ENCODE measurements at regions not wholly inside any gene's neighbourhood (a gene's known extent, or its start where the extent isn't known, plus 50 kb on each side); places are given as distances from the start of the nearest gene placed in this dataset.
"Not testable (repeated sequence)": the region's sequence is repeated elsewhere in the genome, so short reads cannot be mapped to it uniquely, and the experiment has no call there.

DNA sequence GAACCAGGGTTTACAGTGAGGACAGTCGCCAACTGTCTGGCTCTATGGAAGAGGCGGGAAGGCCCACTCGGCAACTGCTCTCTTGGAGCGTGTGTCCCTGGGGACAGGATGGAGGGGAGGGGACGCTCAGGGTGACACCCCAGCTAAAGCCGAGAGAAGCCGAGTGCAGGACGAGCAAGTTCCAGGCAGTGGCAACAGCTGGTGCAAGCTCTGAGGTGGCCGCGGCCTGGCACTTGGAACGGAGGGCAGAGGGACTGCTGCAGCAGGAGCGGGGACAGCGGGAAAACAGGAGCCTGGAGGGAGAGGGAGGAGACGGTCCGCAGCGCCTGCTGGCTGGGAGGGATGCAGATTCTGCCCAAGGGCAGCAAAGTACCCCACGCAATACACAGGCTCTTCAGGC, 113.8 kb upstream of the CCZ1B start:
- not testable (repeated sequence) for DNase-seq

DNA sequence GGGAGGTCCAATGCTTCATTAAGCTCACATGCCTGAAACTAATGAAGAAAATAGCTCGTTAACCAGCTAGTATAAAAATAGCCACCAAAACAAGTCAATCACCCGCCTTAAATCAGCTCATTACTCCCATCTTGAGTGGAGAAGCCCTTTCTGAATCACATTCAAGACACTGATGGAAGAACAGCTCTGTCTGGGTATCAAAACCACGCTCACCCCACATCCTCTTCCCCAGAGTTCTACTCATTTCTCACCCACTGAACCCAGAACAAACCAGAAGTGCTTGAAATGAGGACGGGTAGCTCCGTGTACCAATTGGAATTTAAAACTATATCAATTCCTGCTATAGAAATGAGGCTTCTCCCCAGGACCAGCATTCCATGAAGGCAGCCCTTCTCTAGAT, 120.8 kb upstream of the CCZ1B start:
- DNase-seq: not testable (repeated sequence)

DNA sequence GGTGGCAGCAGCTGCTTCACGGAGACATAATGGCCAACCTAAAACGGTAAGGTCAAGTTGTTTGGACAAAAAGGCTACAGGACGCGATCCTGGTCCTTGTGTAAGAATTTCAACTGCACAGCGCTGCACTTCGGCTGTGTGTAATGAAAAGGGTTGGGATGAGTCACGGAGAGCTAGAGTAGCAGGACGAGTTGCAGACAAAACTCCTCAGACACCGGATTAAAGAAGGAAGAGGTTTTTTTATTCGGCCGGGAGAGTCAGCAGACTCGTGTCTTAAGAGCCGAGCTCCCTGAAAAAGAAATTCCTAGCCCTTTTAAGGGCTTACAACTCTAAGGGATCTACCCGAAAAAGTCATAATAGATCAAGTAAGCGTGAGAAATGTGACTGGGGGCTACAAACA, 124.2 kb upstream of the CCZ1B start:
- DNase-seq: not testable (repeated sequence)

DNA sequence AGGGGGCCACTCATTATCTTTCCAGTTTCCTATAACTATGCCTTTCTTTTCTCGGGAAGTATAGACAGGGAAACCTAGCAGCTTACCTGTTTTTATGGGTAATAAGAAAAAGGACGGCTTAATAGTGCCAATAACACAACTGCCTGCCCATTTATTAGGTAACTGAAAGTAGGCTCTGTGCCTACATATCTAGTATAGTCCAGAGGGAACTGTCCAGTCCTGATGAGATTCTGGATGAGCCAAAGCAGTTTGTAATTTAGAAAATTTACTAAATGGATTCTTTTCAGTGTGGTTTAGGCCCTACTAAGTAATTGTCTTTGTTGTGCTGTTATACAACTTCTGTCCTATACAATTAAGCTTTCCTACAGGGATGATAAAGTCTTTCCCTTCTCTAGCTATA, 125.5 kb upstream of the CCZ1B start:
- not testable (repeated sequence) for DNase-seq

DNA sequence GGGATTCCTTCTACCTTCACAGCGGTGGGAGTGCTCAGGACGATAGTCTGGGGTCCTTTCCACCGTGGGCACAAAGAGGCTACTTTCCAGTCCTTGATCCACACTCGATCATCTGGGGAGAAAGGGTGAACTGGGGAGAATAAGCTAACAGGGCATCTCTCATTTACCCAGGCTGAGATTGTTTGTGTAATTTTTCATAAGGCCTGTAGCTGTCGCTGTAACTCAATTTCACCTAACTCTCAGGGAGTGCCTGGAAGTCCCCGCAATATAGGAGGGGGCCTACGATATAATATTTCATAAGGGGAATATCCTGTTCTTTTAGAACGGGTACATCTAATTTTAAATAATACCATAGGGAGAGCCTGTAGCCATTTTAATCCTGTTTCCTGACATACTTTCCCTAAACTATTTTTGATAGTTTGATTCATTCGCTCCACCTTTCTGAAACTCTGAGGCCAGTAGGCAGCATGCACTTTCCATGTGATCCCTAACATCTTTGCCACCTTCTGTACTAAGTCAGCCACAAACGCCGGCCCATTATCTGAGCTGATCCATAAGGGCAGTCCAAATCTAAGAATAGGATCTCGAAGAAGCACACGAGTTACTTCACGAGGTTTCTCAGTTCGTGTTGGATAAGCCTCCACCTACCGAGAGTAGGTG, 127.2 kb upstream of the CCZ1B start:
- not testable (repeated sequence) for DNase-seq

DNA sequence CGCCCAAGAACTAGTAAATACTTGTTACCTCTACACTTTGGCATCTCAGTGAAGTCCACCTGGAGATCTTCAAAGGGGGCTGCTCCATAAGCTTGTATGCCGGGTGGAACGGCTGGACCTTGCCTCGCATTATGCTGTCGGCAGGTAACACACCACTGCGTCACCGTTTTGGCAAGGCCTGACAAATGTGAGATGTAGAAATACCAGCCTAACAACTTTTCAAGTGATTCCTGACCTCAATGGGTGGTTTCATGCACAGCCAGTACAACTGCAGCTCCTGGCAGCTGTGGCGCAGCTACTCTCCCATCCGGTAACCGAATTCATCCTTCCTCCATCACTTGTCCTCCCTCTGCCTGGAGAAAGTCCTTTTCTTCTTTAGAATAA, 127.7 kb upstream of the CCZ1B start:
- not testable (repeated sequence) for DNase-seq

DNA sequence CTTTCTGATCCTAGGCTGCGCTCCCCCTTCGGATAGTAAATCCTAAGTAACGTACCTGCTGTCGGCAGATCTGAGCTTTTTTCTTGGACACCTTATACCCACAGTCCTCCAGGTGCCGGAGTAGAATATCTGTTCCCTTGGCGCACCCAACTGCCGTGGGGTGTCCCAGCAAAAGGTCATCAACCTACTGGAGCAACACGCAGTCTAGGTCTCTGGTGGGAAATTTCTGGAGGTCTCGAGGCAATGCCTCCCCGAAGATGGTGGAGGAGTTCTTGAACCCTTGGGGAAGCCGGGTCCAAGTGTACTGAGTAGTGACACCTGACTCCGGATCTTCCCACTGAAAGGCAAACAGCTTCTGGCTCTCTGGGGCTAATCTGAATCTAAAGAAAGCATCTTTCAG, 129.3 kb upstream of the CCZ1B start:
- DNase-seq: not testable (repeated sequence)

DNA sequence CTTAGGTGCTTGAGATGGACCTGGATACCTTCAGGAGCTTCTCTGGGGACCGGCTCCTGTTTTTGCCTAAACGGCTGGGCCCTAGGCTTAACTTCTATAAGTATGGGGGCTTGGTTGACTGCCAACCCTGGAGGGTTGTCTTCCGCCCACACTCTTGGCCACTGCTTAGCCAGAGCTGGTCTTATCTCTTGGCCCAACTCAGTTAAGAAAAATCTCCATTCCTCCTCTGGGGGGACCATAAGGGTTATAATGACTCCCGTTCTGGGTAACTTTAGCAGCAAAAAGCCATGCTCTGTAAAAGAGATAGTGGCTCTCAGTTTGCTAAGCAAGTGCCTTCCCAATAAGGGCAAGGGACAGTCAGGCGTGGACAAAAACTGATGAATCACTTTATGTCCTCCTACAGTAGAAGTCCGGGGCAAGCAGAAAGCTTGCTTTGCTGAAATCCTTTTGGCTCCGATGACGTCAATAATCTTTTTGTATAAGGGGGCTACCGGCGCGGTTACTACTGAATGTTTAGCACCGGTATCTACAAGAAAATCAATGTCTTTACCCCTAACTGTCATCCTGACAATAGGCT, 130.0 kb upstream of the CCZ1B start:
- DNase-seq: not testable (repeated sequence)

DNA sequence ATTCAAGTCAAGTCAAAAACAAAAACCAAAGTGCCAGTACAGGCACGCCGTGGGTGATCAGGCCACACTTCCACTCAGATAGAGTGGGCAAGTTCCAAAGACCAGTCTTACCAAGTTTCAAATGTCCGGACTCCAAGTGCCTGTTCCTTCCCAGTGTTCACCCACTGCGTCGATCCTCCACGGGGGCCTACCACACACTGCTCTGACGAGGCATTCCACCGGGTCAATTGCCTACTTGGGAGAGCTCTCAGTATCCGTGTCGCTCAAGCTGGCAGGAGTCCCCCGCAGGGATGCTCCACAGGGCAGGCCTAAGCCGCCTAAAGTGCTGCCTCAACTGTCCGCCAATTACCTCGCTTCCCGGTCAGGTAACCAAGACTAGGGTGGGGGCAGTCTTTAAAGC, 132.3 kb upstream of the CCZ1B start:
- not testable (repeated sequence) for DNase-seq

DNA sequence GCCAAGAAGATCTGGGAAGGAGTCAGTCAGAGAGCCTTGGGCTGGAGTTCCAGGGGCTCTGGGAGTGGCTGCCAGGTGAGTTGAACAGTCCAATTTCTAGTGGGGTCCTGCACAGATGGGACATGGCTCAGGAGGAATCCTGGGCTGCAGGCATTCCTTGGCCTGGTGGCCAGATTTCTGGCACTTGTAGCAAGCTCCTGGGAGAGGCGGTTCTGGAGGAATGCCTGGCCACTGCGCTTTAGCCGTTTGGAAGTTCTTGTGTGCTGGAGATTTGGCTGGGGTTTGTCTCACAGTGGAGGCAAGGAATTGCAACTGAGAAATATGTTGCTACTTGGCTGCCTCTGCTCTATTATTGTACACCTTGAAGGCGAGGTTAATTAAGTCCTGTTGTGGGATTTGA, 133.9 kb upstream of the CCZ1B start:
- not testable (repeated sequence) for DNase-seq

DNA sequence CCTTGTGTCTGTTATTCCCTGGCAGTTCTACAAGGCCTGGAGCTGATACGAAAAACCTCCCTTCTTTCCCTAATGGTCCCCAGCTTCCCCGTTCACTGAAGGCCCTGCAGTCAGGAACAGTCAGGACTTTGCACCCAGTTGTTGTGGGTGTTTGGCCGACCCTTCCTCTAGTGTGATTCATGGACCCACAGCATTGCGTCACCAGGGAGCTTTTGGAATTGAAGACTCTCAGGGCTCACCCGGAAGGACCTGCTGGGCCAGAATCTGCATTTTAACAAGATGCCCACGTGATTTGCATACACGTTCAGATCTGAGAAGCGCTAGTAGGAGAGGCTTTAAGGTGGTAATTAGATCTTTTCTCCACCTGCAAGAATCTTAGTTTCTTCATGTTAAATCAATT, 136.8 kb upstream of the CCZ1B start:
- DNase-seq: not testable (repeated sequence)

DNA sequence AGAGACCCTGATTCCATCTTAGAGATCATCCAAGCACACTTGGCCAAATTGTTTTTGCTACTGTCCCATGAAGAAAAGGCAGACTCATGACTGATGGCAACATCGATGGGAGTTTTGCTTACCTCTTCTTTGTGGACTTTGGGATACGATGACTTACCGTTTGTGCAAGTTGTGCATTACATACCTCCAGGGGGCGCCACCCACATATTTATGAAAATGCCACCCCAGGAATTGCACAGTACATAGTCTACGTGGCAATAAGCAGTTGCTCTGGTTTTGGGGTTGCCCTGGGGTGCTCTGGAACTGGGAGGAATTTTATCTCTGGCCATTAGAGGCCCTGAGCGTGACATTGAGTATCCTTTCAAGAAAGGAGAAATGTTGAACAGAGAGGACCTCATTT, 139.0 kb upstream of the CCZ1B start:
- peak; percentile 70 to 76 for DNase-seq

DNA sequence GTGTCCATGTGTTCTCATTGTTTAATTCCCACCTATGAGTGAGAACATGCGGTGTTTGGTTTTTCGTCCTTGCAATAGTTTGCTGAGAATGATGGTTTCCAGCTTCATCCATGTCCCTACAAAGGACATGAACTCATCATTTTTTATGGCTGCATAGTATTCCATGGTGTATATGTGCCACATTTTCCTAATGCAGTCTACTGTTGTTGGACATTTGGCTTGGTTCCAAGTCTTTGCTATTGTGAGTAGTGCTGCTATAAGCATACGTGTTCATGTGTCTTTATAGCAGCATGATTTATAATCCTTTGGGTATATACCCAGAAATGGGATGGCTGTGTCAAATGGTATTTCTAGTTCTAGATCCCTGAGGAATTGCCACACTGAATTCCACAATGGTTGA, 144.1 kb upstream of the CCZ1B start:
- DNase-seq: not testable (repeated sequence)

DNA sequence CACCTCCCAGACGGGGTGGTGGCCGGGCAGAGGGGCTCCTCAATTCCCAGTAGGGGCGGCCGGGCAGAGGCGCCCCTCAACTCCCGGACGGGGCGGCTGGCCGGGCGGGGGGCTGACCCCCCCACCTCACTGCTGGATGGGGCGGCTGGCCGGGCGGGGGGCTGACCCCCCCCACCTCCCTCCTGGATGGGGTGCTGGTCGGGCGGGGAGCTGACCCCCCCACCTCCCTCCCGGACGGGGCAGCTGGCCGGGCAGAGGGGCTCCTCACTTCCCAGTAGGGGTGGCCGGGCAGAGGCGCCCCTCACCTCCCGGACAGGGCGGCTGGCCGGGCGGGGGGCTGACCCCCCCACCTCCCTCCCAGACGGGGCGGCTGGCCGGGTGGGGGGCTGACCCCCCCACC, 148.8 kb upstream of the CCZ1B start:
- DNase-seq: not testable (repeated sequence)

DNA sequence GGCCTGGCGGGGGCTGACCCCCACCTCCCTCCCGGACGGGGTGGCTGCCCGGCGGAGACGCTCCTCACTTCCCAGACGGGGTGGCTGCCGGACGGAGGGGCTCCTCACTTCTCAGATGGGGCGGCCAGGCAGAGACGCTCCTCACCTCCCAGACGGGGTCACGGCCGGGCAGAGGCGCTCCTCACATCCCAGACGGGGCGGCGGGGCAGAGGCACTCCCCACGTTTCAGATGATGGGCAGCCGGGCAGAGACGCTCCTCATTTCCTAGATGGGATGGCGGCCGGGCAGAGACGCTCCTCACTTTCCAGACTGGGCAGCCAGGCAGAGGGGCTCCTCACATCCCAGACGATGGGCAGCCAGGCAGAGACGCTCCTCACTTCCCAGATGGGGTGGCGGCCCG, 149.3 kb upstream of the CCZ1B start:
- DNase-seq: not testable (repeated sequence)

DNA sequence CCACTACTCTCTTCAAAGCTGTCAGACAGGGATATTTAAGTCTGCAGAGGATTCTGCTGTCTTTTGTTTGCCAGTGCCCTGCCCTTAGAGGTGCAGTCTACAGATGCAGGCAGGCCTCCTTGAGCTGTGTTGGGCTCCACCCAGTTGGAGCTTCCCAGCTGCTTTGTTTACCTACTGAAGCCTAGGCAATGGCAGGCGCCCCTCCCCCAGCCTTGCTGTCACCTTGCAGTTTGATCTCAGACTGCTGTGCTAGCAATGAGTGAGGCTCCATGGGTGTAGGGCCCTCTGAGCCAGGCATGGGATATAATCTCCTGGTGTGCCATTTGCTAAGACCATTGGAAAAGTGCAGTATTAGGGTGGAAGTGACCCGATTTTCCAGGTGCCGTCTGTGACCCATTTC, 151.3 kb upstream of the CCZ1B start:
- not testable (repeated sequence) for DNase-seq

DNA sequence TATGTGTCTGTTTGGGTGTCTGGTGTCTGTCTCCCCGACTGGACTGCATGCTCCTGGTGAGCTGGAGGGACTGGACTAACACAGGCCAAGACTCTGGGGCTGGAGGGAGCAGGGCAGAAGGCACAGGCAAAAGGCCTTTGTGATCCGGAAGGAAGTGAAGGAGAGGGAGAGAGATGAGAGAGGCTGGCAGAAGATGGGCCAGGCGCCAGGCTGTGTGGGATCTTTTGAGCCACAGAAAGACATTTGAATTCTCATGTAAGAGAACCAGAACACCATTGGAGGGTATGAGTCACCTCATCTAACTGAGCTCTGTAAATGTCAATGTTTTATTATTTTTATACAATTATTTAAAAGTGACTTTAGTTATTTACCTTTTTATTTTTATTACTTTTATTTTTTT, 152.3 kb upstream of the CCZ1B start:
- not testable (repeated sequence) for DNase-seq

DNA sequence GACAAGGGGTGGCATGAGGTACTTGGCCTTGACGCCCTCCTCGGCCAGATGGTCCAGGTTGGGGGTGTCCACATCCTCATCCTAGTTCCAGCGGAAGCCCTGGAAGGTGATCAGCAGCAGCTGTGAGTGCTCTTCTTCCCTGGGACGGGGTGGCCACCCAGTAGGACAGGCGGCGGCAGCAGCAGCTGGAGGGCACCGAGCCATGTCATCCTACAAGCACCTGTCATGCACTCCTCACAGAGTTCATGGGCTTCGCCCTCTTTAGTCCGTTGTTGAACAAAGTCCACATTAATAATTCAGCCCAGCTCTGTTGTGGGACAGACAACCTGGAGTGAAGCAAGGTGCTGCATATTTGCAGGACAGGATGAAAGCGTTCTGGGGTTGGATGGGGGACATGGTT, 153.4 kb upstream of the CCZ1B start:
- DNase-seq: not testable (repeated sequence)

DNA sequence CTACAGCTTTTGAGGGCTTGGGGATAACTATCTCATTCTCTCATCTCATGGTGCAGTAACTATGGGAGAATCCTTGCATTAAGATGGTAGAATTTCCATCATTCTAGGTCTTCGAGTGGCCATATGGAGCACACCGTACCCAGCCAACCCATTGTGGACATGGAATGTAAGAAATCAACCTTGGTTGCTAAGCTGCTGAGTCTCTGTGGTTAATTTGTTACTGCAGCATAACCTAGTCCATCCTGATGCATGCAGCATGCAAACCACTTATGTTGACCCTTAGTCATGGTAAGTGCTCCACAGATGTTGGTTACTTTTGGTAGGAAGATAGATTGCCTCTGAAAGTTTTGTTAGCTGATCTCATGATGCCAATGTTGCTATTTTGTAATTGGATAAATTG, 156.3 kb upstream of the CCZ1B start:
- not testable (repeated sequence) for DNase-seq

DNA sequence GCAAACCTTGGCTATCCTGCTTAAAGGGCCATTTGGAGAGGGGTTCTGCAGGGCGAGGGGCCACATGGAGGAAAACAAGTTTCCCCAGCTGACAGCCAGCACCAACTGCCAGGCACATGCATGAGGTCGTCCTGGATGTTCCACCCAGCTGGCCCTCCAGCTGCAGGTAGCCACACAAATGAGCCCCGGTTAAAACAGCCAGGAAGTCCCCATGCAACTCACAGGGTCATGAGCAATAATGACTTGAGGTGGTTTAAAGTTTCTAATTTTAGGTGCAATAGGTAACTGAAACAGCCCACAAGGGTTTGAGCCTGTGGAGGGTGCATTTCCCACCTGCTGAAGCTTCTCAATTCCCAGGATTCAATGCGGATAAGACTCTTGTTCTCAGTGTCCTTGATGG, 160.8 kb upstream of the CCZ1B start:
- DNase-seq: not testable (repeated sequence)

DNA sequence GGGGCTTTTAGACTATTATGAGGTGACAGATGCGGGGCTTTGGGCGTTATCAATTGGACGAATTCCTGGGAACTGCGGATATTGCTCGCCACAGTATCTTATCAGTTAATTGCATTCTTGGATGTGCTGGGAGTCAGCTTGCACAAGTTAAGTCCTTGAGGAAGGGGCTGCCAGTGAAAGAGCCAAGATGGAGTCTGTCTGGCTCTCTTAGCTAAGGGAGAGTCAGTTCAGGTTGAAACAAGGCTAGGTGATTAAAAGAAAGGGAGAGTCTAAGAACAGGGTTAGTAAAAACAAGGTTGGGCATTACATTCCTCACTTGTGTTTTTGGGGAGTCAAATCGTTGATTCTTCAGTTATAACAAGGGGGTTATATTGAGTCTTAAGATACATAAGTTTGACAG, 162.5 kb upstream of the CCZ1B start:
- DNase-seq: not testable (repeated sequence)

DNA sequence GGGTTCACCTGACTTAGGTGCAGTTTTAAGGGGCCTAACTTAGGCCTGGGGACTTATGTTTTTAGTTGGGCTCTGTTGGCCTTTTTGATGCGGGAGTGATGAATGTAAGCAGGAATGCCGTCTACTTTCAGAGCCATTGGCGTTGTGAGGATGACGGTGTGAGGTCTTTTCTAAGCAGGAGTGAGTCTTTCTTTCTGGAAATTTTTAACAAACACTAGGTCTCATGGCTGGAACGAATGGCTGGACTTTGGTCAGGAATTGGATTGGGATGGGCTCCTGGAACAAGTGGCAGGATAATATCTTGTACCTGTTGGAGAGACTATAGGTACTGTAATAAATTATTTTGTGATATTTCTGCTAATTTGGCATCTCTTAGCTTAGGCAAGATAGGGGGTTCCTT, 163.9 kb upstream of the CCZ1B start:
- not testable (repeated sequence) for DNase-seq

DNA sequence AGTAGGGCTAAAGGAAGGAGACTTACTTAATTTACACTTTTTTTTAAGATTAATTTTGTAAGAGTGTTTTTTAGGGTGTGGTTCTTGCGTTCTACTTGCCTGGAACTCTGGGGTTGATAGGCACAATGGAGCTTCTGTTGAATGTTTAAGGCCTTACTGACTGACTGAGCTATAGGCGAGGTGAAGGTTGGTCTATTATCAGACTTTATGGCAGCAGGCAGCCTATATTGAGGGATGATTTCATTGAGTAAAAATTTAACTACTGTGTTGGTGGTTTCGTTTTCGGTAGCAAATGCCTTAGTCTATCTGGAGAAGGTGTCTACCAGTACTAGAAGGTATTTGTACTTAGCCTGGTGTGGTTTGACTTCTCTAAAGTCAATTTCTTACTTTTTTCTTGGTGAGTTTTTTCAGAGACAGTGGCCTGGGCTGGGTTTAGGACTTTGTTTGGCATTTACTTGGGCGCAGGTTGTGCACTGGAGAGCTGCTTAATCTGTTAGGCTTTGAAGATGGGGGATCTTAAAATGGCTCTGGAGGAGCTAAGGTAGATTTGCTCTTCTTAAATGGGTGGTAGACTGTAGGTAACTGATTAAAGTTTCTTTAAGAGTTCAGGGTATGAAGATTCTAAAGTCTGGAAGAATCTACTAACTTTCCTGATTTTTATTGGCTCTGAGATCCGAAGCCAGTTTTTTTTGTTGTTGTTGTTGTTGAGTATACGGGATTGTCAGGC, 164.5 kb upstream of the CCZ1B start:
- not testable (repeated sequence) for DNase-seq

DNA sequence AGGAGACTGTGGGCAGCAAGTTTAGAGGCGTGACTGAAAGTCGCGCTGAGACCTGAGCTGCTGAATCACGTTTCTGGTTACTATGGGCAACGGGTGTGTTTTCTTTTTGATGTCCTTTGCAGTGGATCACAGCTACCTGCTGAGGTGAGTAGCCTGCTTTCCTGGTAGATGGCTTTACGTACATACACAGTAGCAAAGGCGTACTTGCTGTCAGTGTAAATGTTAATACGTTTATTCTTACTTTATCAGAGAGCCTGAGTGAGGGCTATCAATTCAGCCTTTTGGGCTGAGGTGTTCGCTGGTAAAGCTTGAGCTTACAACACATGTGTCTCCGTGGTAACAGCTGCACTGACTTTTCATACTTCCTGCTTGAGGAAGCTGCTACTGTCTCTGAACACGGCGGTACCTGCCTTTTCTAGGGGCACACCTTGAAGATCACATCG, 165.1 kb upstream of the CCZ1B start:
- peak; percentile 17 to 42 for DNase-seq
